ENCODE measurements at regions not wholly inside any gene's neighbourhood (a gene's known extent, or its start where the extent isn't known, plus 50 kb on each side); places are given as distances from the start of the nearest gene placed in this dataset.
"Not testable (repeated sequence)": the region's sequence is repeated elsewhere in the genome, so short reads cannot be mapped to it uniquely, and the experiment has no call there.

- DNase-seq (ENCODE audit: low read depth in 2 of 2) = no peak
Measured at GRCh38 chr14:83894568-83894967, 1635.4 kb upstream of the FLRT2 start.

- DNase-seq (ENCODE audit: low read depth in 2 of 2) = not testable (repeated sequence)
Measured at GRCh38 chr14:83898558-83898957, 1631.4 kb upstream of the FLRT2 start.

- DNase-seq (ENCODE audit: low read depth in 2 of 2) = no peak
Measured at GRCh38 chr14:83899706-83900105, 1630.2 kb upstream of the FLRT2 start.

- DNase-seq (ENCODE audit: low read depth in 2 of 2) = no peak
Measured at GRCh38 chr14:83905157-83905556, 1624.8 kb upstream of the FLRT2 start.

GRCh38 chr14:83908419-83908818 lies 1621.5 kb upstream of the FLRT2 start:
- no peak for DNase-seq (ENCODE audit: low read depth in 2 of 2)

GRCh38 chr14:83909507-83909906 lies 1620.4 kb upstream of the FLRT2 start:
- no peak for DNase-seq (ENCODE audit: low read depth in 2 of 2)

GRCh38 chr14:83912032-83912642 lies 1617.8 kb upstream of the FLRT2 start:
- no peak for DNase-seq (ENCODE audit: low read depth in 2 of 2)

- DNase-seq (ENCODE audit: low read depth in 2 of 2) = no peak
Measured at GRCh38 chr14:83913476-83913875, 1616.5 kb upstream of the FLRT2 start.

GRCh38 chr14:83918546-83918945 lies 1611.4 kb upstream of the FLRT2 start:
- no peak for DNase-seq (ENCODE audit: low read depth in 2 of 2)

- not testable (repeated sequence) for DNase-seq (ENCODE audit: low read depth in 2 of 2)
Measured at GRCh38 chr14:83919675-83920074, 1610.3 kb upstream of the FLRT2 start.

GRCh38 chr14:83923842-83924241 lies 1606.1 kb upstream of the FLRT2 start:
- no peak for DNase-seq (ENCODE audit: low read depth in 2 of 2)

- DNase-seq (ENCODE audit: low read depth in 2 of 2) = no peak
Measured at GRCh38 chr14:83924259-83924658, 1605.7 kb upstream of the FLRT2 start.

GRCh38 chr14:83940253-83940652 lies 1589.7 kb upstream of the FLRT2 start:
- no peak for DNase-seq (ENCODE audit: low read depth in 2 of 2)

GRCh38 chr14:83958359-83958758 lies 1571.6 kb upstream of the FLRT2 start:
- no peak for DNase-seq (ENCODE audit: low read depth in 2 of 2)

GRCh38 chr14:83960832-83961512 lies 1569.0 kb upstream of the FLRT2 start:
- no peak for DNase-seq (ENCODE audit: low read depth in 2 of 2)

- DNase-seq (ENCODE audit: low read depth in 2 of 2) = no peak
Measured at GRCh38 chr14:83969998-83970397, 1559.9 kb upstream of the FLRT2 start.

- no peak for DNase-seq (ENCODE audit: low read depth in 2 of 2)
Measured at GRCh38 chr14:83972631-83973030, 1557.3 kb upstream of the FLRT2 start.

GRCh38 chr14:83974647-83975163 lies 1555.2 kb upstream of the FLRT2 start:
- DNase-seq (ENCODE audit: low read depth in 2 of 2) = no peak

GRCh38 chr14:83975435-83975834 lies 1554.5 kb upstream of the FLRT2 start:
- DNase-seq (ENCODE audit: low read depth in 2 of 2) = no peak

GRCh38 chr14:83975841-83976770 lies 1553.8 kb upstream of the FLRT2 start:
- DNase-seq (ENCODE audit: low read depth in 2 of 2) = no peak

- no peak for DNase-seq (ENCODE audit: low read depth in 2 of 2)
Measured at GRCh38 chr14:83977583-83977982, 1552.4 kb upstream of the FLRT2 start.

- DNase-seq (ENCODE audit: low read depth in 2 of 2) = not testable (repeated sequence)
Measured at GRCh38 chr14:83981676-83982258, 1548.2 kb upstream of the FLRT2 start.

Data from stimulated activated CD8-positive, alpha-beta memory T cell treated with anti-CD3 and anti-CD28 coated beads, Interleukin-2, amount 100 ng/mL, for 48 hours (primary cell).